ENCODE measurements at regions not wholly inside any gene's neighbourhood (a gene's known extent, or its start where the extent isn't known, plus 50 kb on each side); places are given as distances from the start of the nearest gene placed in this dataset.

- no peak overlapping the region for H2BK120ac ChIP-seq (replicated peaks; ENCODE audit: low read depth, low read length)
- no peak overlapping the region for H4K91ac ChIP-seq (replicated peaks; ENCODE audit: insufficient read length, low read length)
- DNase-seq (ENCODE audit: low read depth in 1 of 2, low spot score in 2 of 2) (no peak), FAIRE-seq (no peak)
- H3K18ac ChIP-seq (ENCODE audit: extremely low read depth, low read length): no peak overlapping the region
- no peaks in the 10 kb centered on the region for H3K9me3 ChIP-seq (ENCODE audit: insufficient read depth in 2 of 2, low read depth in 1 of 2, low read length in 1 of 2)
- H2BK12ac ChIP-seq (ENCODE audit: low read depth, low read length): no peak overlapping the region
- H3K4me2 ChIP-seq (ENCODE audit: insufficient read depth in 1 of 2, low read depth in 2 of 2, low read length in 2 of 2): no peak overlapping the region
- no peak overlapping the region for H2AK5ac ChIP-seq (ENCODE audit: low read depth, low read length)
- TF ChIP-seq SIN3A (conservative IDR thresholded peaks at IDR 0.05 in 1 of 2, IDR thresholded peaks at IDR 0.05 in 1 of 2; ENCODE audit: low read depth in 1 of 2, low read length in 2 of 2) (no peak), POLR2AphosphoS5 (IDR thresholded peaks at IDR 0.05; ENCODE audit: low read depth, low read length) (no peak), CTCF (IDR thresholded peaks at IDR 0.05; ENCODE audit: control extremely low read depth in 1 of 3, insufficient read depth in 1 of 3, low read depth in 1 of 3, low read length in 3 of 3) (no peak), ZNF274 (IDR thresholded peaks at IDR 0.05; ENCODE audit: borderline replicate concordance, extremely low read depth, low read length) (no peak), TAF7 (optimal IDR thresholded peaks at IDR 0.05; ENCODE audit: borderline replicate concordance, low read depth, low read length) (no peak), SAP30 (IDR thresholded peaks at IDR 0.05; ENCODE audit: insufficient read depth, insufficient replicate concordance, low read length) (no peak), BCL11A (IDR thresholded peaks at IDR 0.05; ENCODE audit: low read depth in 2 of 2, low read length in 2 of 2) (no peak), TBP (IDR thresholded peaks at IDR 0.05; ENCODE audit: low read depth, low read length) (no peak), SUZ12 (IDR thresholded peaks at IDR 0.05; ENCODE audit: low read length) (no peak), POU5F1 (IDR thresholded peaks at IDR 0.05; ENCODE audit: low read depth, low read length) (no peak), RNF2 (IDR thresholded peaks at IDR 0.05; ENCODE audit: borderline replicate concordance, low read depth, low read length, missing control alignments, poor library complexity, severe bottlenecking) (no peak), KDM5A (IDR thresholded peaks at IDR 0.05; ENCODE audit: low read length) (no peak)
- H2BK15ac ChIP-seq (ENCODE audit: low read length): no peak overlapping the region
- peaks cover 3 to 8% (median 6%) of the 10 kb centered on the region in 4 experiments; a peak in 6 of 7 replicates for H3K4me1 ChIP-seq (replicated peaks in 1 of 4; ENCODE audit: control insufficient read depth in 3 of 4, insufficient read depth in 4 of 4, low read length in 3 of 4)
- no peak overlapping the region for H3K27ac ChIP-seq (ENCODE audit: low read depth, low read length)
- H4K20me1 ChIP-seq (replicated peaks in 1 of 2; ENCODE audit: control insufficient read depth in 1 of 2, insufficient read depth in 2 of 2, low read length in 2 of 2): no peaks in the 10 kb centered on the region
- 87% methylated on average over 5 of the region's 5 CpGs; no CpG with 5 or more reads in 1 of the 2 experiments for WGBS, 2 experiments (ENCODE audit: extremely low coverage in 1 of 2, insufficient coverage in 1 of 2, insufficient read length in 1 of 2, insufficient replicate concordance in 2 of 2, low coverage in 1 of 2, low lambda C conversion rate in 2 of 2, missing lambda C conversion rate in 1 of 2)
- H4K5ac ChIP-seq (ENCODE audit: insufficient read length, low read depth, low read length): no peak overlapping the region
- no peak overlapping the region for H3K23ac ChIP-seq (ENCODE audit: insufficient read length)
- H2BK5ac ChIP-seq (ENCODE audit: low read depth, low read length): no peak overlapping the region
- no peak overlapping the region for H2AFZ ChIP-seq (ENCODE audit: low read length)
- H3K4me3 ChIP-seq (ENCODE audit: extremely low read depth in 1 of 4, insufficient read depth in 2 of 4, low read depth in 3 of 4, low read length in 4 of 4): no peak overlapping the region
- H3K27me3 ChIP-seq (replicated peaks in 1 of 4; ENCODE audit: control insufficient read depth in 3 of 4, extremely low read depth in 1 of 4, insufficient read depth in 3 of 4, low read length in 3 of 4): no peaks in the 10 kb centered on the region; a peak in 1 of 7 replicates
- ChIA-PET POLR2A (ENCODE audit: partially characterized antibody) (no interaction called here), CTCF (ENCODE audit: partially characterized antibody) (interaction anchor here (1.1 to 3.5 kb wide), 5 partner anchors 11 to 30 kb away, joined by 3 to 12 read pairs (median 4); no protein-coding TSS in a partner anchor)
- no peak overlapping the region for H3K4ac ChIP-seq (replicated peaks; ENCODE audit: insufficient read length, low read depth, low read length)
- H3K23me2 ChIP-seq (ENCODE audit: low read depth, low read length): no peaks in the 10 kb centered on the region
- H3K9ac ChIP-seq (replicated peaks in 1 of 4; ENCODE audit: extremely low read depth in 1 of 4, low read depth in 3 of 4, low read length in 3 of 4): no peak overlapping the region
- no peak overlapping the region for H3K56ac ChIP-seq (replicated peaks; ENCODE audit: insufficient read length, low read depth, low read length)
- H3K36me3 ChIP-seq (ENCODE audit: control insufficient read depth in 2 of 4, insufficient read depth in 4 of 4, low read length in 3 of 4): no peaks in the 10 kb centered on the region
- no peak overlapping the region for H4K8ac ChIP-seq (ENCODE audit: extremely low read depth, insufficient read depth, low read length)
- no peak overlapping the region for H2BK20ac ChIP-seq (ENCODE audit: low read length)
- no peak overlapping the region for H3K14ac ChIP-seq (ENCODE audit: insufficient read length)
- H3K79me1 ChIP-seq (ENCODE audit: low read depth, low read length): no peaks in the 10 kb centered on the region
- H3K79me2 ChIP-seq (ENCODE audit: control insufficient read depth in 1 of 2, insufficient read depth in 2 of 2, low read length in 2 of 2): no peaks in the 10 kb centered on the region
Observed at GRCh38 chr20:58136149-58136484, 92.3 kb downstream of the ANKRD60 start.

All from H1 (cell line).